Urinary bladder (tissue), 3 donors: ENCODE measurements at regions not wholly inside any gene's neighbourhood (a gene's known extent, or its start where the extent isn't known, plus 50 kb on each side); places are given as distances from the start of the nearest gene placed in this dataset.

Experiments
- DNase-seq: peaks from one replicate; pipeline ENCODE4 v3.0.0-alpha.2; 2015; ENCODE audit errors: extremely low spot score
- H3K27ac ChIP-seq: one replicate; pipeline ENCODE4 v1.5.1; 2013; ENCODE audit warnings: low read depth, mild to moderate bottlenecking, moderate library complexity
- H3K36me3 ChIP-seq: one replicate; pipeline ENCODE4 v1.6.1; 2013; ENCODE audit warnings: mild to moderate bottlenecking, moderate library complexity; ENCODE audit not compliant: insufficient read depth
- H3K4me1 ChIP-seq: one replicate; pipeline ENCODE4 v1.6.1; 2013; ENCODE audit warnings: mild to moderate bottlenecking, moderate library complexity; ENCODE audit not compliant: insufficient read depth
- H3K4me3 ChIP-seq: one replicate; pipeline ENCODE4 v1.5.1; 2013; ENCODE audit warnings: low read depth, low read length
- WGBS: extraction: QIAGEN DNeasy Blood & Tissue Kit; methylation state at CpG from one replicate; pipeline ENCODE4 v1.1.7; 2013; 5-methylcytosine and 5-hydroxymethylcytosine counted together
- donor health status: healthy with polysubstance abuse.
- donor health status: healthy.

DNA sequence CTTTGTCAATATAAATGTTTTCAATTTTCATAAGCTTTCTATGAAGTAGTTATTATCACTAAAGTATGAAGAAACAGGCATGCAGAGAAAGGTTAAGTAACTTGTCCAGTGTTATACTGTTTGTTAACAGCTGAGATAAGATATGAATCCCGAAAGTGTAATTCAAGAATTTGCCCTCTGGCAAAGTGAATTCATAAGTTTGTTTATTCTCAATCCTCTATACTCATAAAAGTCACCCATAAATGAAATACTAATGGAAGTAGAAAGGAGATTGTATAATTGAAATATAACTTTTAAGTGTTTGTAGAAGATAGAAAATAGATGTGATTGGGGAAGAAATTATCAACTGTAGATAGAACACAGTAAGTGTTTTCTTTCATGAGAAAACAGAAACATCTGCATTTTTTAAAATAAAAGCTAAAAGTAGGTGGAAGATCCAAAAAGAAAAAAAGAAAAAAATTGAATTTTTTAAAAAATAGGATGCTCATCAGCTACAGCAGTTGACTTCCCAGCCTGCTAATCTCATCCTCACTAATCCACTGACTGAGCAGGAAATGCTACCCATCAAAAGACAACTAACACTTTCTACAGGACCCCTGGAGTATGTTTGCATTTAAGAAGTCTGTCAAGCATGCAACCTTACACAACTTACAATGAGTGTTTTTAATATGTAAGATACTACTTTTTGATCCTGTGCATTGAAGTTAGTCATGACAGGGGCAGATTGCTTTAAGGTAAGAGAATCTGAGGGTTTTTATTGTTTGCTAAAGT, 878.1 kb downstream of the SI start:
- WGBS, result 14% methylated on average over 1 of the region's 1 CpG

GRCh38 chr3:164196477-164196876, 881.8 kb downstream of the SI start:
- Histone ChIP-seq H3K36me3 (no peaks in the 10 kb centered on the region), H3K27ac (no peak overlapping the region), H3K4me3 (no peak overlapping the region), H3K4me1 (no peaks in the 10 kb centered on the region)
- 95% methylated on average over 2 of the region's 2 CpGs for WGBS
- DNase-seq, result no peak

More for the DNA sequence above, 878.1 kb downstream of the SI start:
- Histone ChIP-seq H3K36me3 (no peaks in the 10 kb centered on the region), H3K4me1 (no peaks in the 10 kb centered on the region), H3K4me3 (no peak overlapping the region), H3K27ac (no peak overlapping the region)
- no peak for DNase-seq

- DNase-seq, result no peak
- Histone ChIP-seq H3K27ac (no peak overlapping the region), H3K4me3 (no peak overlapping the region), H3K36me3 (no peaks in the 10 kb centered on the region), H3K4me1 (no peaks in the 10 kb centered on the region)
- WGBS, result 85% methylated on average over 2 of the region's 2 CpGs
Observed at GRCh38 chr3:164194842-164195241, 883.5 kb downstream of the SI start.

- Histone ChIP-seq H3K27ac (no peak overlapping the region), H3K4me1 (no peaks in the 10 kb centered on the region), H3K36me3 (no peaks in the 10 kb centered on the region), H3K4me3 (no peak overlapping the region)
- 69% methylated on average over 4 of the region's 4 CpGs for WGBS
- DNase-seq, result no peak
Observed at GRCh38 chr3:164192974-164193373, 885.3 kb downstream of the SI start.

DNA sequence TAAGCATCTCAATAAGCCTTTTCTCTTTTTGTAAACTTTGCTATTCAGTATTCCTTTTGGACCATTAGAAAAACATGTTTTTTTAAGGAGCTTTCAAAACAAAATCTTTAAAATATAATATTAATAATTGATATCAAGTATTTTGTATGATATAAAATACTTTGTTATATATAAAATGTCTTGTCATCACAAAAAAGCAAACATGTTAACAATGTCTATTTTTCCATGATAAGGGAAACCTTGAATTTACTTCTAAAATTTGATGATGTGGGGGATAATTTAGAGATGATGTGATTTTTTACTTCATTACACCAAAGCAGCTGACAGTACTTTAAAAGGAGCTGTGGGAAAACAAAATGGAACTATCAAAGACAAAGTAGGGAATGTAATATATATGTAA, 887.7 kb downstream of the SI start:
- no peak overlapping the region for H3K27ac ChIP-seq
- no peaks in the 10 kb centered on the region for H3K36me3 ChIP-seq
- H3K4me3 ChIP-seq, result no peak overlapping the region
- H3K4me1 ChIP-seq, result no peaks in the 10 kb centered on the region
- no peak for DNase-seq

DNA sequence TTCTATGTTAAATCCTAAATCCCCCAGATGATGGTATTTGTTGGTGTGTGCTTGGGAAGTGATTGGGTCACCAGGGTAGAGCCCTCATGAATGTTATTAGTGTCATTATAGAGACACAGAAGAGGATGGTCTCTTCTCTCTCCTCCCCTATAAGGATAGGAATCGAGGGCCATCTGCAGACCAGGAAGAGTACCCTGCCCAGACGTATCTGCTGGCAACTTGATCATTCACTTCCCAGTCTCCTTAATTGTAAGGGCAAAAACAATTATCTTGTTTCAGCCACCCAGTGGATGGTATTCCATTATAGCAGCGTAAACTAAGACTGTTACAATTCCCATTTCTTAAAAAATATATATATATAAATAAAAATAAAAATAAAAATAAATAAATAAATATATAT, 892.2 kb downstream of the SI start:
- no peak overlapping the region for H3K4me3 ChIP-seq
- H3K27ac ChIP-seq, result no peak overlapping the region
- DNase-seq, result no peak
- H3K4me1 ChIP-seq, result no peaks in the 10 kb centered on the region
- H3K36me3 ChIP-seq, result no peaks in the 10 kb centered on the region
- 80% methylated on average over 3 of the region's 3 CpGs for WGBS

DNA sequence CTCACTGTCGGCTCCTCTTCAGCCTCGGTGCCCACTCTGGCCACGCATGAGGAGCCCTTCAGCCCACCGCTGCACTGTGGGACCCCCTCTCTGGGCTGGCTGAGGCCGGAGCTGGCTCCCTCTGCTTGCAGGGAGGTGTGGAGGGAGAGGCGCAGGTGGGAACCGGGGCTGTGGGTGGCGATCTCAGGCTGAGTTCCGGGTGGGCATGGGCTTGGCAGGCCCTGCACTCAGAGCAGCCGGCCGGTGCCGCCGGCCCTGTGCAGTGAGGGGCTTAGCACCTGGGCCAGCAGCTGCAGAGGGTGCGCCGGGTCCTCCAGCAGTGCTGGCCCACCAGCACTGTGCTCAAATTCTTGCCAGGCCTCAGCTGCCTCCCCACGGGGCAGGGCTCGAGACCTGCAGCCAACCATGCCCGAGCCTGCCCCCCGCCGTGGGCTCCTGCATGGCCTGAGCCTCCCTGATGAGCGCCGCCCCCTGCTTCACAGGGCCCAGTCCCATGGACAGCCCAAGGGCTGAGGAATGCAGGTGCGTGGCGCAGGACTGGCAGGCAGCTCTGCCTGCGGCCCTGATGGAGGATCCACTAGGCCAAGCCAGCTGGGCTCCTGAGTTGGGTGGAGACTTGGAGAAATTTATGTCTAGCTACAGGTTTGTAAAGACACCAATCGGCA, 899.1 kb downstream of the SI start:
- H3K27ac ChIP-seq, result no peak overlapping the region
- 90% methylated on average over 26 of the region's 26 CpGs for WGBS
- no peaks in the 10 kb centered on the region for H3K36me3 ChIP-seq
- no peak for DNase-seq
- H3K4me1 ChIP-seq, result no peaks in the 10 kb centered on the region
- no peak overlapping the region for H3K4me3 ChIP-seq

- no peaks in the 10 kb centered on the region for H3K36me3 ChIP-seq
- WGBS, result 66% methylated on average over 1 of the region's 1 CpG
- H3K27ac ChIP-seq, result no peak overlapping the region
- no peak for DNase-seq
- no peaks in the 10 kb centered on the region for H3K4me1 ChIP-seq
- no peak overlapping the region for H3K4me3 ChIP-seq
Observed at GRCh38 chr3:164174059-164174458, 904.2 kb downstream of the SI start.

DNA sequence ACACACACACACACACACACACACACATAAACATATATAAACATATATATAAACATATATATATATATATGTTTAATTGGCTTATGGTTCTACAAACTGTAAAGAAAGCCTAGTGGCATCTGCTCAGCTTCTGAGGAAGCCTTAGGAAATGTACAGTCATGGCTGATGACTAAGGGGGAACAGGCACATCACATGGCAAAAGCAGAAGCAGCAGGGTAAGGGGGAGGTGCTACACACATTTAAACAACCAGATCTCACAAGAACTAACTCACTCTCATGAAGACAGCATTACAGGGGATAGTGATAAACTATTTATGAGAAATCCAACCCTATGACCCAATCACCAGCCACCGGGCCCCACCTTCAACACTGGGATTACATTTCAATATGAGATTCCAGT, 922.9 kb downstream of the SI start:
- WGBS, result 69% methylated on average over 1 of the region's 1 CpG
- Histone ChIP-seq H3K27ac (no peak overlapping the region), H3K4me3 (no peak overlapping the region), H3K4me1 (no peaks in the 10 kb centered on the region), H3K36me3 (no peaks in the 10 kb centered on the region)
- no peak for DNase-seq

DNA sequence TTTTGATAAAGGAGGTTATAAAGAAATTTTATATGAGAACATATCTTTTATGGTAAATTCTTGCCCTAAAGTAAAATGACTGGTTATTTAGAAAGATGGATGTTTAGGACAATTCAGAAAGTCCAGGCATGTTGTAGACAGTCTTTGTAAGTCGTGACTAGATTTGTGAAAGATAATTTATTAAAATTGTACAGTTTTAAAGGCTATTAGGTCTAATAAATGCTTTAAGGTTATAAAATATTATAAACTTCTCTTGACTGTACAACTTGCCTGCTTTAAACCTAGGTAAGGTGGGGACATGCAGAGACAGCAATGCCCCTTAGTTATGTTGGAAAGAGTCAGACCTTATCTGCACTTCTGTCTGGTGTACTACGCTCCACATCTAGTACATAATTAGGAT, 933.5 kb downstream of the SI start:
- no peak for DNase-seq
- 85% methylated on average over 2 of the region's 2 CpGs for WGBS
- Histone ChIP-seq H3K27ac (no peak overlapping the region), H3K36me3 (no peaks in the 10 kb centered on the region), H3K4me3 (no peak overlapping the region), H3K4me1 (no peaks in the 10 kb centered on the region)

GRCh38 chr3:164132878-164133277, 945.4 kb downstream of the SI start:
- WGBS, result 95% methylated on average over 1 of the region's 1 CpG
- Histone ChIP-seq H3K4me3 (no peak overlapping the region), H3K27ac (no peak overlapping the region), H3K4me1 (no peaks in the 10 kb centered on the region), H3K36me3 (no peaks in the 10 kb centered on the region)
- DNase-seq, result no peak

DNA sequence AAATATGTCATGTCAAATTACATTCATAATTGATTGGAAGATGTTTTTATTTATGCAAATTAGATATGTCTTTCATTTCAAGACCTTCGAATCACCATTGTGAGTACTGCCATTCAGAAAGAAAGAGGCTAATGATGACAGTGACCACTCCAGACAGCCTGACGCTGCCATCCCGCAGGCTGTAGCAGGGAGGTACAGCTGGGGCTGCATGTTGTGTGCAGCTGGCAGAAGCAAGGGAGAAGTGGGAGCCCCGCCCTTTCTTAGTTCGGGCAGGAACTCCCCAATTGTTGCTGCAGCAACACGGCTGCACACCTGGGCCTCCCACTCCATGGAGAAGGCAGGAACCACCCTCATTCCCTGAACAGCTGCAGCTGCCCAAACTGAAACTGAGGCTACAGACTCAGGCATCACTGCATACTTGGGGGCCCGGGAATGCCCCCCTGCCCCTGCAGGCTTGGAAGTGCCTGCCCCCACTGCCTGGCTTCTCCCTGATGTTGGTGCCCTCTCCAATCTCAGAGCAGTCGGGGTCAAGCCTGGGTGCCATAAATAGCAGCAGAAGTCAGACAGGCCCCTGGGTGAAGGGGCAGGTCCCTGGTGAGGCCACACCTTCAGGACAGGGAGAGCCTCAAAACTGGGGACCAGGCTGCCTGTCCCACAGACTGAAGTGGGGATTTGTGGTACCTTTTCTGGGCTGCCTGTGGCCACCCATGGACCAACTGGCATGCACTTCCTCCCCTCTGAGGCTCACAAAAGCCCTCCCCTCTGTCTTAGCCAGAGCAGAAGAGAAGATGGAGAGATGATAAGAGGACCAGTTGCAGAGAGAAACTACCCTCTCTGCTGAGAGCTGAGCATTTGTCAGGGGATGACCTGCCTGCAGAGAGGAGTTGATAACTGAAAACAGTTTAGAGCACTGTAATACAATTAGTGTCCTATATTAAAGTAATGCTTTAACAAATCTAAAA, 964.6 kb downstream of the SI start:
- Histone ChIP-seq H3K4me3 (no peak overlapping the region), H3K36me3 (no peaks in the 10 kb centered on the region), H3K4me1 (no peaks in the 10 kb centered on the region), H3K27ac (no peak overlapping the region)
- 86% methylated on average over 8 of the region's 8 CpGs for WGBS
- DNase-seq, result no peak

DNA sequence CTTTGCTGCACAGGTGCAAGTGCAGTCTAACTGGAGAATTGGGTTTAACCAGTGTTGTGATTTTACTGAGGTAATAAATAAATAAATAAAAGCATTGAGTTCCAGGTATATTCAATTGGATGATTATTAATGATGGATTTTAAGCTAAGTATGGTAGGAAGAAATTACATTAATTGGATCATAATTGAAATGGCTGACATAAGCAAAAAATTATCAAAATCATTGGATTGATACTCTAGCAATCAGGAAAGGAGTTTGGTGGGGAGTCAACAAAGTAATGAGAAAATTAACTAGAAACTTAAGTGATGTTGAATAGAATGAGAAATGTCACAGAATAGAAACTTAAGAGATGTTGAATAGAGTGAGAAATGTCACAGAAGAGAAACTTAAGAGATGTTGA, 981.9 kb downstream of the SI start:
- Histone ChIP-seq H3K27ac (no peak overlapping the region), H3K4me1 (no peaks in the 10 kb centered on the region), H3K36me3 (no peaks in the 10 kb centered on the region), H3K4me3 (no peak overlapping the region)
- no peak for DNase-seq

DNA sequence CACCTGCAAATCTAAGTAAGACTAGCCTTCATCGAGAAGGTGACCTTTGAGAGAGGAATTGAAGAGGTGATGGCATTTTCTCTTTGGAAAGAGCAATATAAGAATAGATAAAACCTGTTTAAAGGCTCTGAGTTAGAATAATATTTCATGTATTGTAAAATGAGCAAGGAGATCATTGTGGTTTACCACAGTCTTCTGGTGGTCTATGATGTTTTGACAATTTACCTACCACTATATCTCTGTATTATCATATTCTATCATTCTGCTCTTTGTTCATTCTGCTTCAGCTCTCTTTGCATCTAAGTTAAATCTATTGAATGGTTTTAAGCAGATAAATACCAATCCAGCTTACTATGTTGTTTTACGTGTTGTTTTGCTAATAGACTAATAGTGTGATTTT, 982.3 kb downstream of the SI start:
- 94% methylated on average over 2 of the region's 2 CpGs for WGBS

More for the DNA sequence above, 982.3 kb downstream of the SI start:
- no peak for DNase-seq
- H3K4me1 ChIP-seq, result no peaks in the 10 kb centered on the region
- no peak overlapping the region for H3K27ac ChIP-seq
- no peak overlapping the region for H3K4me3 ChIP-seq
- H3K36me3 ChIP-seq, result no peaks in the 10 kb centered on the region
